PC-9 (cell line): ENCODE measurements at regions not wholly inside any gene's neighbourhood (a gene's known extent, or its start where the extent isn't known, plus 50 kb on each side); places are given as distances from the start of the nearest gene placed in this dataset.

ENCODE experiments used
- CTCF ChIP-seq: fragments of 200-600 bp; sonication (generic); conservative IDR thresholded peaks from 2 replicates; pipeline ENCODE4 v1.6.1; 2017; ENCODE audit warnings: mixed run types, antibody characterized with exemption, mild to moderate bottlenecking, moderate library complexity
- EZH2 ChIP-seq: fragments of 200-600 bp; sonication (generic); IDR thresholded peaks from 2 replicates; pipeline ENCODE4 v1.8.0; 2017; ENCODE audit warnings: antibody characterized with exemption, low read depth

- TF ChIP-seq CTCF (no peak), EZH2 (no peak)
Measured at GRCh38 chr1:226482975-226483700, 65.4 kb upstream of the STUM start.
